Lung (tissue), 11 donors: ENCODE measurements at regions not wholly inside any gene's neighbourhood (a gene's known extent, or its start where the extent isn't known, plus 50 kb on each side); places are given as distances from the start of the nearest gene placed in this dataset.

ENCODE experiments used
- ATAC-seq: fragments of 200-7000 bp; cut with Tn5 transposase; one replicate; pipeline ENCODE4 v1.9.1; 2020; ENCODE audit warnings: moderate number of reproducible peaks; ENCODE audit not compliant: insufficient read depth, low FRiP score
- DNase-seq, 3 donors: peaks; one replicate each; pipeline ENCODE4 v3.0.0-alpha.2; 2013 to 2017
- H3K27ac ChIP-seq, 2 donors: one replicate each; pipeline ENCODE4 v1.5.1; 2013; ENCODE audit warnings: mild to moderate bottlenecking in 2 of 2, moderate library complexity in 2 of 2, control low read depth in 1 of 2, inconsistent platforms in 1 of 2, low read depth in 1 of 2, low read length in 1 of 2
- H3K27me3 ChIP-seq, 3 donors: one replicate each; pipeline ENCODE4 v1.5.1; 2013; ENCODE audit warnings: low read length in 2 of 3; ENCODE audit not compliant: control insufficient read depth in 3 of 3, insufficient read depth in 3 of 3
- H3K36me3 ChIP-seq, 4 donors: one replicate each; pipeline ENCODE4 v1.5.1; 2013; ENCODE audit warnings: low read length in 4 of 4, mild to moderate bottlenecking in 1 of 4, moderate library complexity in 1 of 4; ENCODE audit not compliant: control insufficient read depth in 4 of 4, insufficient read depth in 4 of 4
- H3K4me1 ChIP-seq, 5 donors: one replicate each; pipeline ENCODE4 v1.5.1; 2013; ENCODE audit warnings: low read length in 5 of 5, mild to moderate bottlenecking in 2 of 5, moderate library complexity in 1 of 5; ENCODE audit not compliant: control insufficient read depth in 5 of 5, insufficient read depth in 5 of 5
- H3K4me3 ChIP-seq: one replicate; pipeline ENCODE4 v1.5.1; 2013; ENCODE audit warnings: mild to moderate bottlenecking, control low read depth, moderate library complexity
- H3K9ac ChIP-seq, 2 donors: one replicate each; pipeline ENCODE4 v1.5.1; 2013; ENCODE audit warnings: low read length in 2 of 2, control low read depth in 1 of 2; ENCODE audit not compliant: insufficient read depth in 1 of 2
- H3K9me3 ChIP-seq, 4 donors: one replicate each; pipeline ENCODE4 v1.5.1; 2013; ENCODE audit warnings: low read length in 3 of 4, mild to moderate bottlenecking in 1 of 4, moderate library complexity in 1 of 4; ENCODE audit not compliant: control insufficient read depth in 4 of 4, insufficient read depth in 3 of 4
- CTCF ChIP-seq: IDR thresholded peaks from 2 replicates; pipeline ENCODE4 v1.5.1; 2012; ENCODE audit warnings: mild to moderate bottlenecking; ENCODE audit errors: control extremely low read depth, extremely low read depth
- WGBS, 2 donors: extraction: QIAGEN DNeasy Blood & Tissue Kit; methylation state at CpG; one replicate each; pipeline ENCODE4 v1.1.7; 2013; 5-methylcytosine and 5-hydroxymethylcytosine counted together
- donor health status: control.
- donor health status: control.
- donor health status: Bipolar disorder and iron deficiency.
- donor health status: healthy.
- donor health status: DM: yes; HTN: yes; CAD: no.

GRCh38 chr5:72628771-72629371 is 121.7 kb upstream of the ZNF366 start:
- DNase-seq (peak in 2 of 3 donors; percentile 44 to 46), ATAC-seq (no peak)
- H3K4me1 ChIP-seq, result peaks cover 0 to 46% (median 14%) of the 10 kb centered on the region in 5 donors
- H3K9ac ChIP-seq, result no peak overlapping the region
- no peaks in the 10 kb centered on the region for H3K27me3 ChIP-seq
- H3K36me3 ChIP-seq, result no peaks in the 10 kb centered on the region
- H3K9me3 ChIP-seq, result no peaks in the 10 kb centered on the region
- no peak for TF ChIP-seq CTCF
- no peak overlapping the region for H3K27ac ChIP-seq
- 47 to 59% methylated on average over 2 of the region's 2 CpGs for WGBS, 2 donors
- H3K4me3 ChIP-seq, result no peak overlapping the region

- no peak for ATAC-seq
- no peaks in the 10 kb centered on the region for H3K9me3 ChIP-seq
Observed at GRCh38 chr5:72625332-72625731, 118.1 kb upstream of the ZNF366 start.

GRCh38 chr5:72624641-72625236 is 117.5 kb upstream of the ZNF366 start:
- no peak overlapping the region for H3K9ac ChIP-seq
- ATAC-seq, result no peak
- H3K27me3 ChIP-seq, result no peaks in the 10 kb centered on the region
- WGBS, 2 donors, result 33 to 63% methylated on average over 5 of the region's 5 CpGs
- H3K27ac ChIP-seq, result peak overlapping the region in 1 of 2 donors; percentile 40
- no peak for TF ChIP-seq CTCF
- H3K4me1 ChIP-seq, result peaks cover 0 to 35% (median 10%) of the 10 kb centered on the region in 5 donors
- H3K4me3 ChIP-seq, result no peak overlapping the region
- H3K9me3 ChIP-seq, result no peaks in the 10 kb centered on the region
- no peaks in the 10 kb centered on the region for H3K36me3 ChIP-seq
- DNase-seq, result peak; percentile 37 to 52 (median 41)

More at GRCh38 chr5:72625332-72625731, 118.1 kb upstream of the ZNF366 start:
- peaks cover 0 to 35% (median 13%) of the 10 kb centered on the region in 5 donors for H3K4me1 ChIP-seq
- peak in 2 of 3 donors; percentile 55 to 66 for DNase-seq
- no peak overlapping the region for H3K27ac ChIP-seq
- no peaks in the 10 kb centered on the region for H3K27me3 ChIP-seq
- no peak for TF ChIP-seq CTCF
- H3K4me3 ChIP-seq, result no peak overlapping the region
- no peaks in the 10 kb centered on the region for H3K36me3 ChIP-seq
- no peak overlapping the region for H3K9ac ChIP-seq
